ENCODE measurements at regions not wholly inside any gene's neighbourhood (a gene's known extent, or its start where the extent isn't known, plus 50 kb on each side); places are given as distances from the start of the nearest gene placed in this dataset.

DNA sequence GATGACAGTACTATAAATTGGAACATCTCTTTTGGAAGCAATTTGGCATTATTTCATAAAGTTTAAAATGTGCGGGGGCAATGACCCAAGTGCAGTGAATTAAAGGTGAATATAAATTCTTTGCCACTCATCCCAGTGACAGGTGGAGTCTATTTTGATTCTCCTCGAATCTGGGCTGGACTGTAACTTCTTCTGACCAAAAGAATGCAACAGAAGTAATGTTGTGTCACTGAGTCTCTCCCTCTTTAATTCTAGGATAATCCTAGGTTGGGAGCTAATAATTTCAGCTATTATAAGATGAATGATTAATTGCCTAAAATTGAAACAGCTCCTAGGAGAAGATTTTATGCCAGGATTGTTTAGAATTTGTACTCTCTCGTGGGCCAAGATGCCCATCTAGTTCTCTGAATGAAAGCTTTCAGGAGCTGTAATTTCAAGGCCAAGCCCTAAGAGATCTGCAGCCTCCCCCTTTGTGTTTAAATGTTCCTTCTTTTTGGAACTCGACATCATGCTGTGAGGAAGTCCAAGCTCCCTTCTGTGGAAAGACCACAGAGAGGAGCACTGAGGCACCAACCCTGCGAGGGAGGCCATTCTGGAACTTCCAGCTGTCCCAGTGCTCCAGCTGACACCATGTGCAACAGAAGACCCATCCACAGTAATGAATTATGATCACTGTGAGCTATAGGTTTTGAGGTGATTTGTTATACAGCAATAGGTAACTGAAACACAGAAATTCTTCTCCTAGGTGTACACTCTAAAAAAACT, 208.1 kb downstream of the COPRS start:
- DNase-seq (ENCODE audit: low spot score) = no peak
- no peak for ATAC-seq
- no peak overlapping the region for H3K4me3 Mint-ChIP-seq
- ChIA-PET POLR2A (no interaction called here), CTCF (interaction anchor here (0.8 kb wide), 1 partner anchor 192 kb away, joined by 3 read pairs; no protein-coding TSS in a partner anchor)
- no peaks in the 10 kb centered on the region for H3K4me1 Mint-ChIP-seq
- H3K27me3 Mint-ChIP-seq (ENCODE audit: low read depth) = 0 out of 2 replicates have a peak, but pooled peaks cover 2% of the 10 kb centered on the region
- peaks cover 10% of the 10 kb centered on the region; the same call in 1 of the 2 replicates for H3K36me3 Mint-ChIP-seq
- H3K9me3 Mint-ChIP-seq = peaks cover 25% of the 10 kb centered on the region
- TF ChIP-seq ESRRA (CRISPR knock-in tag; IDR thresholded peaks at IDR 0.05; ENCODE audit: borderline replicate concordance) (no peak), PRRX2 (CRISPR knock-in tag; IDR thresholded peaks at IDR 0.05) (no peak), RELA (CRISPR knock-in tag; IDR thresholded peaks at IDR 0.05; ENCODE audit: borderline replicate concordance) (no peak), HMGA2 (CRISPR knock-in tag; IDR thresholded peaks at IDR 0.05) (no peak), ZNF396 (CRISPR knock-in tag; IDR thresholded peaks at IDR 0.05; ENCODE audit: borderline replicate concordance) (no peak), TEAD4 (CRISPR knock-in tag; IDR thresholded peaks at IDR 0.05) (no peak), TCF7 (CRISPR knock-in tag; IDR thresholded peaks at IDR 0.05; ENCODE audit: low read depth) (no peak)
- TF ChIP-seq, protein P1, sequence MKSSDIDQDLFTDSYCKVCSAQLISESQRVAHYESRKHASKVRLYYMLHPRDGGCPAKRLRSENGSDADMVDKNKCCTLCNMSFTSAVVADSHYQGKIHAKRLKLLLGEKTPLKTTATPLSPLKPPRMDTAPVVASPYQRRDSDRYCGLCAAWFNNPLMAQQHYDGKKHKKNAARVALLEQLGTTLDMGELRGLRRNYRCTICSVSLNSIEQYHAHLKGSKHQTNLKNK (CRISPR knock-in tag; IDR thresholded peaks at IDR 0.05) = no peak
- TF ChIP-seq, protein P2, sequence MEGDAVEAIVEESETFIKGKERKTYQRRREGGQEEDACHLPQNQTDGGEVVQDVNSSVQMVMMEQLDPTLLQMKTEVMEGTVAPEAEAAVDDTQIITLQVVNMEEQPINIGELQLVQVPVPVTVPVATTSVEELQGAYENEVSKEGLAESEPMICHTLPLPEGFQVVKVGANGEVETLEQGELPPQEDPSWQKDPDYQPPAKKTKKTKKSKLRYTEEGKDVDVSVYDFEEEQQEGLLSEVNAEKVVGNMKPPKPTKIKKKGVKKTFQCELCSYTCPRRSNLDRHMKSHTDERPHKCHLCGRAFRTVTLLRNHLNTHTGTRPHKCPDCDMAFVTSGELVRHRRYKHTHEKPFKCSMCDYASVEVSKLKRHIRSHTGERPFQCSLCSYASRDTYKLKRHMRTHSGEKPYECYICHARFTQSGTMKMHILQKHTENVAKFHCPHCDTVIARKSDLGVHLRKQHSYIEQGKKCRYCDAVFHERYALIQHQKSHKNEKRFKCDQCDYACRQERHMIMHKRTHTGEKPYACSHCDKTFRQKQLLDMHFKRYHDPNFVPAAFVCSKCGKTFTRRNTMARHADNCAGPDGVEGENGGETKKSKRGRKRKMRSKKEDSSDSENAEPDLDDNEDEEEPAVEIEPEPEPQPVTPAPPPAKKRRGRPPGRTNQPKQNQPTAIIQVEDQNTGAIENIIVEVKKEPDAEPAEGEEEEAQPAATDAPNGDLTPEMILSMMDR (IDR thresholded peaks at IDR 0.05) = no peak
- TF ChIP-seq, protein P3, sequence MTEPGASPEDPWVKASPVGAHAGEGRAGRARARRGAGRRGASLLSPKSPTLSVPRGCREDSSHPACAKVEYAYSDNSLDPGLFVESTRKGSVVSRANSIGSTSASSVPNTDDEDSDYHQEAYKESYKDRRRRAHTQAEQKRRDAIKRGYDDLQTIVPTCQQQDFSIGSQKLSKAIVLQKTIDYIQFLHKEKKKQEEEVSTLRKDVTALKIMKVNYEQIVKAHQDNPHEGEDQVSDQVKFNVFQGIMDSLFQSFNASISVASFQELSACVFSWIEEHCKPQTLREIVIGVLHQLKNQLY (CRISPR knock-in tag; IDR thresholded peaks at IDR 0.05) = no peak
- TF ChIP-seq, protein P4, sequence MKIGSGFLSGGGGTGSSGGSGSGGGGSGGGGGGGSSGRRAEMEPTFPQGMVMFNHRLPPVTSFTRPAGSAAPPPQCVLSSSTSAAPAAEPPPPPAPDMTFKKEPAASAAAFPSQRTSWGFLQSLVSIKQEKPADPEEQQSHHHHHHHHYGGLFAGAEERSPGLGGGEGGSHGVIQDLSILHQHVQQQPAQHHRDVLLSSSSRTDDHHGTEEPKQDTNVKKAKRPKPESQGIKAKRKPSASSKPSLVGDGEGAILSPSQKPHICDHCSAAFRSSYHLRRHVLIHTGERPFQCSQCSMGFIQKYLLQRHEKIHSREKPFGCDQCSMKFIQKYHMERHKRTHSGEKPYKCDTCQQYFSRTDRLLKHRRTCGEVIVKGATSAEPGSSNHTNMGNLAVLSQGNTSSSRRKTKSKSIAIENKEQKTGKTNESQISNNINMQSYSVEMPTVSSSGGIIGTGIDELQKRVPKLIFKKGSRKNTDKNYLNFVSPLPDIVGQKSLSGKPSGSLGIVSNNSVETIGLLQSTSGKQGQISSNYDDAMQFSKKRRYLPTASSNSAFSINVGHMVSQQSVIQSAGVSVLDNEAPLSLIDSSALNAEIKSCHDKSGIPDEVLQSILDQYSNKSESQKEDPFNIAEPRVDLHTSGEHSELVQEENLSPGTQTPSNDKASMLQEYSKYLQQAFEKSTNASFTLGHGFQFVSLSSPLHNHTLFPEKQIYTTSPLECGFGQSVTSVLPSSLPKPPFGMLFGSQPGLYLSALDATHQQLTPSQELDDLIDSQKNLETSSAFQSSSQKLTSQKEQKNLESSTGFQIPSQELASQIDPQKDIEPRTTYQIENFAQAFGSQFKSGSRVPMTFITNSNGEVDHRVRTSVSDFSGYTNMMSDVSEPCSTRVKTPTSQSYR (CRISPR knock-in tag; IDR thresholded peaks at IDR 0.05) = no peak
- TF ChIP-seq, protein P5, sequence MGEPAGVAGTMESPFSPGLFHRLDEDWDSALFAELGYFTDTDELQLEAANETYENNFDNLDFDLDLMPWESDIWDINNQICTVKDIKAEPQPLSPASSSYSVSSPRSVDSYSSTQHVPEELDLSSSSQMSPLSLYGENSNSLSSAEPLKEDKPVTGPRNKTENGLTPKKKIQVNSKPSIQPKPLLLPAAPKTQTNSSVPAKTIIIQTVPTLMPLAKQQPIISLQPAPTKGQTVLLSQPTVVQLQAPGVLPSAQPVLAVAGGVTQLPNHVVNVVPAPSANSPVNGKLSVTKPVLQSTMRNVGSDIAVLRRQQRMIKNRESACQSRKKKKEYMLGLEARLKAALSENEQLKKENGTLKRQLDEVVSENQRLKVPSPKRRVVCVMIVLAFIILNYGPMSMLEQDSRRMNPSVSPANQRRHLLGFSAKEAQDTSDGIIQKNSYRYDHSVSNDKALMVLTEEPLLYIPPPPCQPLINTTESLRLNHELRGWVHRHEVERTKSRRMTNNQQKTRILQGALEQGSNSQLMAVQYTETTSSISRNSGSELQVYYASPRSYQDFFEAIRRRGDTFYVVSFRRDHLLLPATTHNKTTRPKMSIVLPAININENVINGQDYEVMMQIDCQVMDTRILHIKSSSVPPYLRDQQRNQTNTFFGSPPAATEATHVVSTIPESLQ (CRISPR knock-in tag; IDR thresholded peaks at IDR 0.05) = no peak
- no peak overlapping the region for H3K27ac Mint-ChIP-seq

DNA sequence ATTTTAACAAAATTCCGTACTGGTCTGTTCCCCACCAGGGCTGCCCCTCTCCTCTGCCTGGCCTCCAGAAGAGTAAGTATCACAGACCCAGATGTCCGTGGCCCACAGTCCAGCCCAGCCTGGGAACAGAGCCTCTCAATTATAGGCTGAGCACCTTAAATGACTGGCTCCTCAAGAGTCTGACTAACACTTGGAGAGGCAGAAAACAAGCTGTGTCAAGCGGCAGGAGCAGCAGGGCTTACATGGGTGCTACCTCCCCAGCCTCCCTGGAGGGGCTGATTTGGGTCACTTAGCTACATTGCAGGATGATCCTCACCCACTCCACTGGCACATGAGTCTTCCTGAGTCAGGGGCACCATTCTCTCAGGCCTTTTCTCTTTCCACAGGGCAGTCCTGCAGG, 209.7 kb downstream of the COPRS start:
- ATAC-seq (no peak), DNase-seq (ENCODE audit: low spot score) (no peak)
- Mint-ChIP-seq H3K27ac (no peak overlapping the region), H3K27me3 (ENCODE audit: low read depth) (0 out of 2 replicates have a peak, but pooled peaks cover 2% of the 10 kb centered on the region), H3K4me3 (no peak overlapping the region), H3K9me3 (peaks cover 42% of the 10 kb centered on the region), H3K36me3 (peaks cover 22% of the 10 kb centered on the region), H3K4me1 (no peaks in the 10 kb centered on the region)
- ChIA-PET POLR2A (no interaction called here), CTCF (interaction anchor here (1.0 kb wide), 1 partner anchor 47 kb away, joined by 3 read pairs; no protein-coding TSS in a partner anchor)
- TF ChIP-seq, protein P6, sequence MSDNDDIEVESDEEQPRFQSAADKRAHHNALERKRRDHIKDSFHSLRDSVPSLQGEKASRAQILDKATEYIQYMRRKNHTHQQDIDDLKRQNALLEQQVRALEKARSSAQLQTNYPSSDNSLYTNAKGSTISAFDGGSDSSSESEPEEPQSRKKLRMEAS (CRISPR knock-in tag; IDR thresholded peaks at IDR 0.05) = no peak
- TF ChIP-seq, protein P7, sequence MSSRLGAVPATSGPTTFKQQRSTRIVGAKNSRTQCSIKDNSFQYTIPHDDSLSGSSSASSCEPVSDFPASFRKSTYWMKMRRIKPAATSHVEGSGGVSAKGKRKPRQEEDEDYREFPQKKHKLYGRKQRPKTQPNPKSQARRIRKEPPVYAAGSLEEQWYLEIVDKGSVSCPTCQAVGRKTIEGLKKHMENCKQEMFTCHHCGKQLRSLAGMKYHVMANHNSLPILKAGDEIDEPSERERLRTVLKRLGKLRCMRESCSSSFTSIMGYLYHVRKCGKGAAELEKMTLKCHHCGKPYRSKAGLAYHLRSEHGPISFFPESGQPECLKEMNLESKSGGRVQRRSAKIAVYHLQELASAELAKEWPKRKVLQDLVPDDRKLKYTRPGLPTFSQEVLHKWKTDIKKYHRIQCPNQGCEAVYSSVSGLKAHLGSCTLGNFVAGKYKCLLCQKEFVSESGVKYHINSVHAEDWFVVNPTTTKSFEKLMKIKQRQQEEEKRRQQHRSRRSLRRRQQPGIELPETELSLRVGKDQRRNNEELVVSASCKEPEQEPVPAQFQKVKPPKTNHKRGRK (CRISPR knock-in tag; IDR thresholded peaks at IDR 0.05; ENCODE audit: borderline replicate concordance) = no peak
- TF ChIP-seq SOX15 (CRISPR knock-in tag; IDR thresholded peaks at IDR 0.05) (no peak), HMGA2 (CRISPR knock-in tag; IDR thresholded peaks at IDR 0.05) (no peak), TP53 (CRISPR knock-in tag; IDR thresholded peaks at IDR 0.05) (no peak), NR3C1 (CRISPR knock-in tag; conservative IDR thresholded peaks at IDR 0.05; ENCODE audit: low read depth) (no peak), ZNF121 (CRISPR knock-in tag; IDR thresholded peaks at IDR 0.05) (no peak), ZNF263 (CRISPR knock-in tag; IDR thresholded peaks at IDR 0.05; ENCODE audit: low read depth) (no peak)
- TF ChIP-seq, protein P8, sequence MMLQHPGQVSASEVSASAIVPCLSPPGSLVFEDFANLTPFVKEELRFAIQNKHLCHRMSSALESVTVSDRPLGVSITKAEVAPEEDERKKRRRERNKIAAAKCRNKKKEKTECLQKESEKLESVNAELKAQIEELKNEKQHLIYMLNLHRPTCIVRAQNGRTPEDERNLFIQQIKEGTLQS (CRISPR knock-in tag; conservative IDR thresholded peaks at IDR 0.05) = no peak
- TF ChIP-seq, protein P5 (CRISPR knock-in tag; IDR thresholded peaks at IDR 0.05) = no peak

Data from WTC11 (cell line).